Vagina (tissue), 2 donors: ENCODE measurements at regions not wholly inside any gene's neighbourhood (a gene's known extent, or its start where the extent isn't known, plus 50 kb on each side); places are given as distances from the start of the nearest gene placed in this dataset.

Experiments used
- DNase-seq, 2 donors: peaks; one replicate each; pipeline ENCODE4 v3.0.0-alpha.2; 2017; ENCODE audit errors: extremely low spot score in 2 of 2
- H3K27ac ChIP-seq: fragments of 200-600 bp; sonication (generic); one replicate; pipeline ENCODE4 v1.5.1; 2019
- H3K27me3 ChIP-seq: fragments of 200-600 bp; sonication (generic); one replicate; pipeline ENCODE4 v1.5.1; 2019
- H3K36me3 ChIP-seq, 2 donors: fragments of 200-600 bp; sonication (generic); one replicate each; pipeline ENCODE4 v1.5.1; 2017 to 2019
- H3K4me1 ChIP-seq: fragments of 200-600 bp; sonication (generic); one replicate; pipeline ENCODE4 v1.5.1; 2019
- H3K4me3 ChIP-seq, 2 donors: fragments of 200-600 bp; sonication (generic); 1 replicate in 1 of 2; 2 replicates in 1 of 2; pipeline ENCODE4 v1.5.1; 2016 to 2019
- H3K9me3 ChIP-seq: fragments of 200-600 bp; sonication (generic); one replicate; pipeline ENCODE4 v1.5.1; 2019
- POLR2A ChIP-seq, 2 donors: fragments of 450-650 bp; IDR thresholded peaks; one replicate each; pipeline ENCODE4 v1.6.1; 2017; ENCODE audit warnings: antibody characterized with exemption in 2 of 2, mild to moderate bottlenecking in 2 of 2, moderate library complexity in 2 of 2
- POLR2AphosphoS5 ChIP-seq, 2 donors: sonication (generic); formaldehyde crosslinking; IDR thresholded peaks; one replicate each; pipeline ENCODE4 v1.9.0; 2017; ENCODE audit warnings: antibody characterized with exemption in 2 of 2, mild to moderate bottlenecking in 2 of 2, low read depth in 1 of 2; ENCODE audit not compliant: insufficient read depth in 1 of 2
- intact Hi-C: fragments of 100-400 bp; cut with DNase I; formaldehyde crosslinking; loops from one replicate; pipeline ENCODE4 v1.15.1; 2023
- TF ChIP-seq, protein P1 (sequence below), 3 experiments: fragments of 450-650 bp in 2 of 3; fragments of 200-600 bp in 1 of 3; sonication (generic) in 1 of 3; IDR thresholded peaks; one replicate each; pipeline ENCODE4 v1.5.1; 2017 to 2019; ENCODE audit warnings: antibody characterized with exemption in 3 of 3, mild to moderate bottlenecking in 2 of 3, moderate library complexity in 2 of 3

DNA sequence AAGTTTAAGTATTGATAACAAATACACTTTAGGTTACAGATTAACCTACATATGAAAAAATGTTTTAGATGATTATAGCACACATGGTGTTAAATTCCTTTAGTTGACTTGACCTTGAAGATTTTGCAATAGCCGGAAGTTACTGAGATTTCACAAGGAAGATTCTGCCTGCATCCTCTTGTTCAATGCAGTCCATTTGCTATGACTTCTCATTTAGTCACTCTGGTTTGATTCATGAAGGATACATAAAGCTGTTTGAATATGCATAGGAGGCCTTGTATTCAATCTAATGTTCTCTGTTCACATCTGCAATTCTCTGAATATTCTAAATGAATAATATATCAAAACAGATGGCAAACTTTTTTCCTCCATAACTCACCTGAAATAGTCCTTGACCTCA, 870.2 kb upstream of the GOT2 start:
- Histone ChIP-seq H3K4me3 (no peak overlapping the region), H3K4me1 (no peaks in the 10 kb centered on the region), H3K36me3 (no peaks in the 10 kb centered on the region), H3K27me3 (no peaks in the 10 kb centered on the region), H3K9me3 (no peaks in the 10 kb centered on the region), H3K27ac (no peak overlapping the region)
- TF ChIP-seq, protein P1, sequence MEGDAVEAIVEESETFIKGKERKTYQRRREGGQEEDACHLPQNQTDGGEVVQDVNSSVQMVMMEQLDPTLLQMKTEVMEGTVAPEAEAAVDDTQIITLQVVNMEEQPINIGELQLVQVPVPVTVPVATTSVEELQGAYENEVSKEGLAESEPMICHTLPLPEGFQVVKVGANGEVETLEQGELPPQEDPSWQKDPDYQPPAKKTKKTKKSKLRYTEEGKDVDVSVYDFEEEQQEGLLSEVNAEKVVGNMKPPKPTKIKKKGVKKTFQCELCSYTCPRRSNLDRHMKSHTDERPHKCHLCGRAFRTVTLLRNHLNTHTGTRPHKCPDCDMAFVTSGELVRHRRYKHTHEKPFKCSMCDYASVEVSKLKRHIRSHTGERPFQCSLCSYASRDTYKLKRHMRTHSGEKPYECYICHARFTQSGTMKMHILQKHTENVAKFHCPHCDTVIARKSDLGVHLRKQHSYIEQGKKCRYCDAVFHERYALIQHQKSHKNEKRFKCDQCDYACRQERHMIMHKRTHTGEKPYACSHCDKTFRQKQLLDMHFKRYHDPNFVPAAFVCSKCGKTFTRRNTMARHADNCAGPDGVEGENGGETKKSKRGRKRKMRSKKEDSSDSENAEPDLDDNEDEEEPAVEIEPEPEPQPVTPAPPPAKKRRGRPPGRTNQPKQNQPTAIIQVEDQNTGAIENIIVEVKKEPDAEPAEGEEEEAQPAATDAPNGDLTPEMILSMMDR (IDR thresholded peaks at IDR 0.05): no peak
- TF ChIP-seq POLR2A (IDR thresholded peaks at IDR 0.05): no peak
- no peak for TF ChIP-seq POLR2AphosphoS5 (IDR thresholded peaks at IDR 0.05; ENCODE audit: insufficient read depth in 1 of 2, low read depth in 1 of 2)
- intact Hi-C loops: no loop called here
- DNase-seq: no peak

GRCh38 chr16:59601452-59601851, 867.3 kb upstream of the GOT2 start:
- Histone ChIP-seq H3K27me3 (no peaks in the 10 kb centered on the region), H3K27ac (no peak overlapping the region), H3K9me3 (no peaks in the 10 kb centered on the region), H3K36me3 (no peaks in the 10 kb centered on the region), H3K4me1 (no peaks in the 10 kb centered on the region), H3K4me3 (no peak overlapping the region)
- intact Hi-C loops: no loop called here
- TF ChIP-seq POLR2A (IDR thresholded peaks at IDR 0.05) (no peak), POLR2AphosphoS5 (IDR thresholded peaks at IDR 0.05; ENCODE audit: insufficient read depth in 1 of 2, low read depth in 1 of 2) (no peak)
- TF ChIP-seq, protein P1 (IDR thresholded peaks at IDR 0.05): no peak
- DNase-seq: no peak

- TF ChIP-seq, protein P1 (IDR thresholded peaks at IDR 0.05): no peak
- TF ChIP-seq POLR2AphosphoS5 (IDR thresholded peaks at IDR 0.05; ENCODE audit: insufficient read depth in 1 of 2, low read depth in 1 of 2) (no peak), POLR2A (IDR thresholded peaks at IDR 0.05) (no peak)
- Histone ChIP-seq H3K9me3 (no peaks in the 10 kb centered on the region), H3K36me3 (no peaks in the 10 kb centered on the region), H3K27me3 (no peaks in the 10 kb centered on the region), H3K4me1 (no peaks in the 10 kb centered on the region), H3K4me3 (no peak overlapping the region), H3K27ac (no peak overlapping the region)
- DNase-seq: no peak
- intact Hi-C loops: no loop called here
Observed at GRCh38 chr16:59597269-59597668, 863.2 kb upstream of the GOT2 start.

GRCh38 chr16:59596693-59597092, 862.6 kb upstream of the GOT2 start:
- no peaks in the 10 kb centered on the region for H3K27me3 ChIP-seq
- DNase-seq: no peak
- H3K36me3 ChIP-seq: no peaks in the 10 kb centered on the region
- H3K9me3 ChIP-seq: no peaks in the 10 kb centered on the region
- no peak overlapping the region for H3K4me3 ChIP-seq
- TF ChIP-seq POLR2AphosphoS5 (IDR thresholded peaks at IDR 0.05; ENCODE audit: insufficient read depth in 1 of 2, low read depth in 1 of 2) (no peak), POLR2A (IDR thresholded peaks at IDR 0.05) (no peak)
- TF ChIP-seq, protein P1 (IDR thresholded peaks at IDR 0.05): no peak
- H3K27ac ChIP-seq: no peak overlapping the region
- H3K4me1 ChIP-seq: no peaks in the 10 kb centered on the region
- intact Hi-C loops: no loop called here

GRCh38 chr16:59593194-59593661, 859.1 kb upstream of the GOT2 start:
- Histone ChIP-seq H3K27me3 (no peaks in the 10 kb centered on the region), H3K27ac (no peak overlapping the region), H3K4me1 (no peaks in the 10 kb centered on the region), H3K4me3 (no peak overlapping the region), H3K9me3 (no peaks in the 10 kb centered on the region), H3K36me3 (no peaks in the 10 kb centered on the region)
- DNase-seq: no peak
- intact Hi-C loops: no loop called here
- no peak for TF ChIP-seq POLR2A (IDR thresholded peaks at IDR 0.05)
- TF ChIP-seq POLR2AphosphoS5 (IDR thresholded peaks at IDR 0.05; ENCODE audit: insufficient read depth in 1 of 2, low read depth in 1 of 2): no peak
- TF ChIP-seq, protein P1 (IDR thresholded peaks at IDR 0.05): no peak
